SK-N-SH (cell line): ENCODE measurements at regions not wholly inside any gene's neighbourhood (a gene's known extent, or its start where the extent isn't known, plus 50 kb on each side); places are given as distances from the start of the nearest gene placed in this dataset.

Experiments
- EP300 ChIP-seq, 2 experiments: IDR thresholded peaks; 2 replicates each; pipeline versions ENCODE4 v1.4.0 to v1.6.1; 2012; ENCODE audit warnings: borderline replicate concordance in 1 of 2, low read depth in 1 of 2, low read length in 1 of 2
- EZH2phosphoT487 ChIP-seq: fragments of 200-600 bp; sonication (generic); IDR thresholded peaks from 2 replicates; pipeline ENCODE4 v1.6.1; 2017; ENCODE audit warnings: low read depth, mixed run types, mild to moderate bottlenecking, antibody characterized with exemption, moderate library complexity, borderline replicate concordance
- JUND ChIP-seq: IDR thresholded peaks from 2 replicates; pipeline ENCODE4 v1.4.0; 2012
- NRF1 ChIP-seq: IDR thresholded peaks from 2 replicates; pipeline ENCODE4 v1.6.1; 2012; ENCODE audit warnings: low read depth, mild to moderate bottlenecking, low read length
- POLR2AphosphoS5 ChIP-seq: IDR thresholded peaks from 2 replicates; pipeline ENCODE4 v1.6.1; 2012; ENCODE audit warnings: low read depth, low read length
- RAD21 ChIP-seq: IDR thresholded peaks from 2 replicates; pipeline ENCODE4 v1.6.1; 2012; ENCODE audit warnings: mild to moderate bottlenecking, low read length
- TCF12 ChIP-seq: IDR thresholded peaks from 2 replicates; pipeline ENCODE4 v1.4.0; 2012
- YY1 ChIP-seq: IDR thresholded peaks from 2 replicates; pipeline ENCODE4 v1.4.0; 2012; ENCODE audit warnings: low read depth, mild to moderate bottlenecking
- TF ChIP-seq, protein P1 (sequence below): fragments of 200-600 bp; sonication (generic); IDR thresholded peaks from 2 replicates; pipeline ENCODE4 v1.6.1; 2017; ENCODE audit warnings: antibody characterized with exemption, mild to moderate bottlenecking, moderate library complexity
- TF ChIP-seq, protein P2 (sequence below): IDR thresholded peaks from 2 replicates; pipeline ENCODE4; 2012
- TF ChIP-seq, protein P3 (sequence below): fragments of 150-350 bp; IDR thresholded peaks from 2 replicates; pipeline ENCODE4 v1.6.1; 2017; ENCODE audit warnings: antibody characterized with exemption, low read length, low read depth, borderline replicate concordance
- TF ChIP-seq, protein P4 (sequence below): IDR thresholded peaks from 2 replicates; pipeline ENCODE4 v1.4.0; 2012; ENCODE audit warnings: low read depth, borderline replicate concordance

- TF ChIP-seq, protein P1, sequence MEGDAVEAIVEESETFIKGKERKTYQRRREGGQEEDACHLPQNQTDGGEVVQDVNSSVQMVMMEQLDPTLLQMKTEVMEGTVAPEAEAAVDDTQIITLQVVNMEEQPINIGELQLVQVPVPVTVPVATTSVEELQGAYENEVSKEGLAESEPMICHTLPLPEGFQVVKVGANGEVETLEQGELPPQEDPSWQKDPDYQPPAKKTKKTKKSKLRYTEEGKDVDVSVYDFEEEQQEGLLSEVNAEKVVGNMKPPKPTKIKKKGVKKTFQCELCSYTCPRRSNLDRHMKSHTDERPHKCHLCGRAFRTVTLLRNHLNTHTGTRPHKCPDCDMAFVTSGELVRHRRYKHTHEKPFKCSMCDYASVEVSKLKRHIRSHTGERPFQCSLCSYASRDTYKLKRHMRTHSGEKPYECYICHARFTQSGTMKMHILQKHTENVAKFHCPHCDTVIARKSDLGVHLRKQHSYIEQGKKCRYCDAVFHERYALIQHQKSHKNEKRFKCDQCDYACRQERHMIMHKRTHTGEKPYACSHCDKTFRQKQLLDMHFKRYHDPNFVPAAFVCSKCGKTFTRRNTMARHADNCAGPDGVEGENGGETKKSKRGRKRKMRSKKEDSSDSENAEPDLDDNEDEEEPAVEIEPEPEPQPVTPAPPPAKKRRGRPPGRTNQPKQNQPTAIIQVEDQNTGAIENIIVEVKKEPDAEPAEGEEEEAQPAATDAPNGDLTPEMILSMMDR = no peak
- TF ChIP-seq YY1 = no peak
- TF ChIP-seq, protein P2, sequence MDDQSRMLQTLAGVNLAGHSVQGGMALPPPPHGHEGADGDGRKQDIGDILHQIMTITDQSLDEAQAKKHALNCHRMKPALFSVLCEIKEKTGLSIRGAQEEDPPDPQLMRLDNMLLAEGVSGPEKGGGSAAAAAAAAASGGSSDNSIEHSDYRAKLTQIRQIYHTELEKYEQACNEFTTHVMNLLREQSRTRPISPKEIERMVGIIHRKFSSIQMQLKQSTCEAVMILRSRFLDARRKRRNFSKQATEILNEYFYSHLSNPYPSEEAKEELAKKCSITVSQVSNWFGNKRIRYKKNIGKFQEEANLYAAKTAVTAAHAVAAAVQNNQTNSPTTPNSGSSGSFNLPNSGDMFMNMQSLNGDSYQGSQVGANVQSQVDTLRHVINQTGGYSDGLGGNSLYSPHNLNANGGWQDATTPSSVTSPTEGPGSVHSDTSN = no peak
- no peak for TF ChIP-seq TCF12
- no peak for TF ChIP-seq JUND
- TF ChIP-seq RAD21 = no peak
- no peak for TF ChIP-seq POLR2AphosphoS5
- no peak for TF ChIP-seq EP300 (IDR thresholded peaks at IDR 0.05; ENCODE audit: borderline replicate concordance in 1 of 2, low read depth in 1 of 2, low read length in 1 of 2)
- TF ChIP-seq EZH2phosphoT487 = no peak
- TF ChIP-seq, protein P3, sequence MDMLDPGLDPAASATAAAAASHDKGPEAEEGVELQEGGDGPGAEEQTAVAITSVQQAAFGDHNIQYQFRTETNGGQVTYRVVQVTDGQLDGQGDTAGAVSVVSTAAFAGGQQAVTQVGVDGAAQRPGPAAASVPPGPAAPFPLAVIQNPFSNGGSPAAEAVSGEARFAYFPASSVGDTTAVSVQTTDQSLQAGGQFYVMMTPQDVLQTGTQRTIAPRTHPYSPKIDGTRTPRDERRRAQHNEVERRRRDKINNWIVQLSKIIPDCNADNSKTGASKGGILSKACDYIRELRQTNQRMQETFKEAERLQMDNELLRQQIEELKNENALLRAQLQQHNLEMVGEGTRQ = no peak
- TF ChIP-seq, protein P4, sequence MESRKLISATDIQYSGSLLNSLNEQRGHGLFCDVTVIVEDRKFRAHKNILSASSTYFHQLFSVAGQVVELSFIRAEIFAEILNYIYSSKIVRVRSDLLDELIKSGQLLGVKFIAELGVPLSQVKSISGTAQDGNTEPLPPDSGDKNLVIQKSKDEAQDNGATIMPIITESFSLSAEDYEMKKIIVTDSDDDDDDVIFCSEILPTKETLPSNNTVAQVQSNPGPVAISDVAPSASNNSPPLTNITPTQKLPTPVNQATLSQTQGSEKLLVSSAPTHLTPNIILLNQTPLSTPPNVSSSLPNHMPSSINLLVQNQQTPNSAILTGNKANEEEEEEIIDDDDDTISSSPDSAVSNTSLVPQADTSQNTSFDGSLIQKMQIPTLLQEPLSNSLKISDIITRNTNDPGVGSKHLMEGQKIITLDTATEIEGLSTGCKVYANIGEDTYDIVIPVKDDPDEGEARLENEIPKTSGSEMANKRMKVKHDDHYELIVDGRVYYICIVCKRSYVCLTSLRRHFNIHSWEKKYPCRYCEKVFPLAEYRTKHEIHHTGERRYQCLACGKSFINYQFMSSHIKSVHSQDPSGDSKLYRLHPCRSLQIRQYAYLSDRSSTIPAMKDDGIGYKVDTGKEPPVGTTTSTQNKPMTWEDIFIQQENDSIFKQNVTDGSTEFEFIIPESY = no peak
- TF ChIP-seq NRF1 = no peak
These were observed 610.7 kb upstream of the C16orf82 start for GRCh38 chr16:26456074-26456473.
